Chondrocyte (in vitro differentiated cells): ENCODE measurements at regions not wholly inside any gene's neighbourhood (a gene's known extent, or its start where the extent isn't known, plus 50 kb on each side); places are given as distances from the start of the nearest gene placed in this dataset.

Experiments
- DNase-seq: peaks from one replicate; pipeline ENCODE4 v3.0.0; 2021; ENCODE audit warnings: mixed read lengths, low spot score
- H3K27ac Mint-ChIP-seq: one replicate; pipeline ENCODE4 v1.8.0; 2021; ENCODE audit warnings: mild to moderate bottlenecking, moderate library complexity, mixed read lengths; ENCODE audit not compliant: unreplicated experiment
- H3K27me3 Mint-ChIP-seq: 2 replicates; pipeline ENCODE4 v1.8.0; 2021; ENCODE audit warnings: low read depth, mixed read lengths
- H3K36me3 Mint-ChIP-seq: 2 replicates; pipeline ENCODE4 v1.8.0; 2021; ENCODE audit warnings: low read depth, mixed read lengths
- H3K4me1 Mint-ChIP-seq: 2 replicates; pipeline ENCODE4 v1.8.0; 2021; ENCODE audit warnings: low read depth, mild to moderate bottlenecking, mixed read lengths
- H3K4me3 Mint-ChIP-seq: one replicate; pipeline ENCODE4 v1.8.0; 2021; ENCODE audit warnings: mild to moderate bottlenecking, moderate library complexity, mixed read lengths; ENCODE audit not compliant: unreplicated experiment
- H3K9me3 Mint-ChIP-seq: 2 replicates; pipeline ENCODE4 v1.8.0; 2021; ENCODE audit warnings: low read depth, mixed read lengths
- TF ChIP-seq, protein P1 (sequence below): fragments of 200-600 bp; sonication (generic); IDR thresholded peaks from 2 replicates; pipeline ENCODE4 v1.5.0; 2021; ENCODE audit warnings: antibody characterized with exemption, mild to moderate bottlenecking, moderate library complexity

GRCh38 chr6:14464716-14465115 lies 347.1 kb downstream of the CD83 start:
- H3K4me3 Mint-ChIP-seq = no peak overlapping the region
- H3K4me1 Mint-ChIP-seq = peaks cover 25% of the 10 kb centered on the region
- H3K9me3 Mint-ChIP-seq = peaks cover 6% of the 10 kb centered on the region
- H3K36me3 Mint-ChIP-seq = no peaks in the 10 kb centered on the region
- DNase-seq = no peak
- H3K27me3 Mint-ChIP-seq = no peaks in the 10 kb centered on the region
- TF ChIP-seq, protein P1, sequence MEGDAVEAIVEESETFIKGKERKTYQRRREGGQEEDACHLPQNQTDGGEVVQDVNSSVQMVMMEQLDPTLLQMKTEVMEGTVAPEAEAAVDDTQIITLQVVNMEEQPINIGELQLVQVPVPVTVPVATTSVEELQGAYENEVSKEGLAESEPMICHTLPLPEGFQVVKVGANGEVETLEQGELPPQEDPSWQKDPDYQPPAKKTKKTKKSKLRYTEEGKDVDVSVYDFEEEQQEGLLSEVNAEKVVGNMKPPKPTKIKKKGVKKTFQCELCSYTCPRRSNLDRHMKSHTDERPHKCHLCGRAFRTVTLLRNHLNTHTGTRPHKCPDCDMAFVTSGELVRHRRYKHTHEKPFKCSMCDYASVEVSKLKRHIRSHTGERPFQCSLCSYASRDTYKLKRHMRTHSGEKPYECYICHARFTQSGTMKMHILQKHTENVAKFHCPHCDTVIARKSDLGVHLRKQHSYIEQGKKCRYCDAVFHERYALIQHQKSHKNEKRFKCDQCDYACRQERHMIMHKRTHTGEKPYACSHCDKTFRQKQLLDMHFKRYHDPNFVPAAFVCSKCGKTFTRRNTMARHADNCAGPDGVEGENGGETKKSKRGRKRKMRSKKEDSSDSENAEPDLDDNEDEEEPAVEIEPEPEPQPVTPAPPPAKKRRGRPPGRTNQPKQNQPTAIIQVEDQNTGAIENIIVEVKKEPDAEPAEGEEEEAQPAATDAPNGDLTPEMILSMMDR = no peak
- no peak overlapping the region for H3K27ac Mint-ChIP-seq

DNA sequence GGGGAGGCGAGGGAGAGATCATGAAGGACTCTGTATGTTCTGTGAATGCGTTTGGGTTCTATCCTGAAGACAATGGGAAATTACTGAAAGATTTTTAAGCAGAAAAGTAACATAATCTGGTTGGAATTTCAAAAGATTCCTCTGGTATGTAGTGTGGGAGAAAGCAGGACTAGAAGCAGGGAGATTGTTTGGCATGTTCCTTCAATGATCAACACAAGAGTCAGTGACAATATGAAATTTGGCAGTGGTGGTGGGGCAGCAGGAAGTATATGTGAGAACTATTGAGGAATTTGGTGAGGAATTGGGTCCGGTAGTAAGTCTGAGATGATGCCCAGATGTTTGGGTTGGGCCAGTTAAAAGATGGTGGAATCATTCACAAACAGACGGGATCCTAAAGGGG lies 348.7 kb downstream of the CD83 start:
- H3K27me3 Mint-ChIP-seq = no peaks in the 10 kb centered on the region
- TF ChIP-seq, protein P1 = no peak
- peaks cover 25% of the 10 kb centered on the region for H3K4me1 Mint-ChIP-seq
- H3K9me3 Mint-ChIP-seq = peaks cover 6% of the 10 kb centered on the region
- DNase-seq = no peak
- H3K4me3 Mint-ChIP-seq = no peak overlapping the region
- peak overlapping the region; percentile 4 for H3K27ac Mint-ChIP-seq
- H3K36me3 Mint-ChIP-seq = no peaks in the 10 kb centered on the region

GRCh38 chr6:14467591-14467990 lies 350.0 kb downstream of the CD83 start:
- Mint-ChIP-seq H3K9me3 (peaks cover 6% of the 10 kb centered on the region), H3K36me3 (no peaks in the 10 kb centered on the region)

DNA sequence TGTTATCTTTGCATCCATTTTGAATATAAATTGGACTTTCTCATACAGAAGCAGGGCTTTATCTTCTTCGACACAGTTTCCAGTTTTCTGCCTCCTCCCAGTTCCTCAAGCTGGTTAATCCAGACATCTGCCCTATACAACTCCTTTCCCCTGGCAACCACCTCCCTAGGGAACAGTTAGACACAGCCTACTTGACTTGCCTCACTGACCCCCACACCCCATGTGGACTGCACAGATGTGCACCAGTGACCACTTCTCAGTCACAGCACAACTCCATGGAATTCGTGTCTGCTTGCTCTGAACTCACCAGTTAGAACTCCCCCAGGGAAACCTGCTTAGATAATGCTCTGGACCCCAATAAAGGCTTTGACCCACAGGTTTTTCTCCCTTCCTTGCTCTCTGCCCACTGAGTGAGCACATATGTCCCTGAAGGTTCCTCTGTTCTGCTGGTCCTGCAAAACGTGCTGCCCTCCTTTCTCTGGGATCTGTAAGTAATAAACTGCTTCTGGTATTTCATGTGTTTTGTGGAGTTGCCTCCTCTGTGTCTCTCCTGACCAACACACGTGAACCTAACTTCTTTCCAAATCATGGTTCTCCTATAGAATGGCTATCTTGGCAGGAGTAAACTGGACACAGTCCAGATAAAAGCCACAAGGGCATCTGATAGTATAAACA lies 351.2 kb downstream of the CD83 start:
- no peak overlapping the region for H3K27ac Mint-ChIP-seq
- H3K4me1 Mint-ChIP-seq = peaks cover 31% of the 10 kb centered on the region
- H3K36me3 Mint-ChIP-seq = no peaks in the 10 kb centered on the region
- no peaks in the 10 kb centered on the region for H3K27me3 Mint-ChIP-seq
- no peak for DNase-seq
- peaks cover 6% of the 10 kb centered on the region for H3K9me3 Mint-ChIP-seq
- TF ChIP-seq, protein P1 = no peak
- no peak overlapping the region for H3K4me3 Mint-ChIP-seq

More at GRCh38 chr6:14467591-14467990, 350.0 kb downstream of the CD83 start:
- TF ChIP-seq, protein P1 = no peak
- H3K4me3 Mint-ChIP-seq = no peak overlapping the region
- DNase-seq = no peak
- H3K27me3 Mint-ChIP-seq = no peaks in the 10 kb centered on the region
- peaks cover 25% of the 10 kb centered on the region for H3K4me1 Mint-ChIP-seq
- H3K27ac Mint-ChIP-seq = no peak overlapping the region

- no peaks in the 10 kb centered on the region for H3K27me3 Mint-ChIP-seq
- peaks cover 6% of the 10 kb centered on the region for H3K9me3 Mint-ChIP-seq
- peaks cover 30% of the 10 kb centered on the region for H3K4me1 Mint-ChIP-seq
- TF ChIP-seq, protein P1 = no peak
- no peak for DNase-seq
- no peak overlapping the region for H3K4me3 Mint-ChIP-seq
- no peaks in the 10 kb centered on the region for H3K36me3 Mint-ChIP-seq
- no peak overlapping the region for H3K27ac Mint-ChIP-seq
Observed at GRCh38 chr6:14470101-14470500, 352.5 kb downstream of the CD83 start.
